HEK293 (cell line): ENCODE measurements at regions not wholly inside any gene's neighbourhood (a gene's known extent, or its start where the extent isn't known, plus 50 kb on each side); places are given as distances from the start of the nearest gene placed in this dataset.

Experiments
- GLIS2 ChIP-seq: fragments of 450-650 bp; formaldehyde crosslinking; IDR thresholded peaks from 2 replicates; pipeline ENCODE4 v1.5.1; 2016; ENCODE audit warnings: missing biosample characterization, missing genetic modification characterization
- HOXD13 ChIP-seq: sonication (generic); formaldehyde crosslinking; IDR thresholded peaks from 2 replicates; pipeline ENCODE4 v1.8.0; 2022; ENCODE audit warnings: missing genetic modification reagents, borderline replicate concordance
- PRDM1 ChIP-seq: fragments of 450-650 bp; formaldehyde crosslinking; IDR thresholded peaks from 2 replicates; pipeline ENCODE4; 2016; ENCODE audit warnings: missing biosample characterization, missing genetic modification characterization
- TF ChIP-seq, protein P1 (sequence below): fragments of 450-650 bp; formaldehyde crosslinking; IDR thresholded peaks from 2 replicates; pipeline ENCODE4 v1.5.1; 2016; ENCODE audit warnings: missing biosample characterization, missing genetic modification characterization, borderline replicate concordance
- TF ChIP-seq, protein P2 (sequence below): fragments of 450-650 bp; formaldehyde crosslinking; IDR thresholded peaks from 2 replicates; pipeline ENCODE4 v1.5.1; 2016; ENCODE audit warnings: missing biosample characterization, missing genetic modification characterization

DNA sequence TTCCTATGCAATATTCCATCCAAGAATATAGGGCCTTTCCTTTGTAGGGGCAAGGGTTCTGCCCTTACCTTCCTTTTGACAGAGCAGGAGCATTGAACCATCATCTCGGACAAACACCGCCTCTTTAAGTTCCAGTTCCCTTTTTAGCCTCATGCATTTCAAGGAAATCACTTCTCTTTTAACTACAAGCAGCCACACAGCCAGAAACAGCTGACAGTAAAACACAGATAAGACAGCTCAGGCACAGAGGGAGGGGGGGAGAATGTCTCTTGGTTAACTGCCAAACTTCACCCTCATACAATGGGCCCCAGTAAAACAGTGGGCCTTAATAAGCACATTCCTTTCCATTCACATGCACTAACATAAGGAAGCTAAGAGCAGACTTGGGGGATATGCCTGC is 648.3 kb downstream of the GABRG1 start:
- TF ChIP-seq, protein P1, sequence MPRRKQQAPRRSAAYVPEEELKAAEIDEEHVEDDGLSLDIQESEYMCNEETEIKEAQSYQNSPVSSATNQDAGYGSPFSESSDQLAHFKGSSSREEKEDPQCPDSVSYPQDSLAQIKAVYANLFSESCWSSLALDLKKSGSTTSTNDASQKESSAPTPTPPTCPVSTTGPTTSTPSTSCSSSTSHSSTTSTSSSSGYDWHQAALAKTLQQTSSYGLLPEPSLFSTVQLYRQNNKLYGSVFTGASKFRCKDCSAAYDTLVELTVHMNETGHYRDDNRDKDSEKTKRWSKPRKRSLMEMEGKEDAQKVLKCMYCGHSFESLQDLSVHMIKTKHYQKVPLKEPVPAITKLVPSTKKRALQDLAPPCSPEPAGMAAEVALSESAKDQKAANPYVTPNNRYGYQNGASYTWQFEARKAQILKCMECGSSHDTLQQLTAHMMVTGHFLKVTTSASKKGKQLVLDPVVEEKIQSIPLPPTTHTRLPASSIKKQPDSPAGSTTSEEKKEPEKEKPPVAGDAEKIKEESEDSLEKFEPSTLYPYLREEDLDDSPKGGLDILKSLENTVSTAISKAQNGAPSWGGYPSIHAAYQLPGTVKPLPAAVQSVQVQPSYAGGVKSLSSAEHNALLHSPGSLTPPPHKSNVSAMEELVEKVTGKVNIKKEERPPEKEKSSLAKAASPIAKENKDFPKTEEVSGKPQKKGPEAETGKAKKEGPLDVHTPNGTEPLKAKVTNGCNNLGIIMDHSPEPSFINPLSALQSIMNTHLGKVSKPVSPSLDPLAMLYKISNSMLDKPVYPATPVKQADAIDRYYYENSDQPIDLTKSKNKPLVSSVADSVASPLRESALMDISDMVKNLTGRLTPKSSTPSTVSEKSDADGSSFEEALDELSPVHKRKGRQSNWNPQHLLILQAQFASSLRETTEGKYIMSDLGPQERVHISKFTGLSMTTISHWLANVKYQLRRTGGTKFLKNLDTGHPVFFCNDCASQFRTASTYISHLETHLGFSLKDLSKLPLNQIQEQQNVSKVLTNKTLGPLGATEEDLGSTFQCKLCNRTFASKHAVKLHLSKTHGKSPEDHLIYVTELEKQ (tag by site-specific recombination): no peak
- TF ChIP-seq PRDM1 (tag by site-specific recombination) (no peak), GLIS2 (tag by site-specific recombination) (no peak), HOXD13 (CRISPR knock-in tag) (no peak)
- TF ChIP-seq, protein P2, sequence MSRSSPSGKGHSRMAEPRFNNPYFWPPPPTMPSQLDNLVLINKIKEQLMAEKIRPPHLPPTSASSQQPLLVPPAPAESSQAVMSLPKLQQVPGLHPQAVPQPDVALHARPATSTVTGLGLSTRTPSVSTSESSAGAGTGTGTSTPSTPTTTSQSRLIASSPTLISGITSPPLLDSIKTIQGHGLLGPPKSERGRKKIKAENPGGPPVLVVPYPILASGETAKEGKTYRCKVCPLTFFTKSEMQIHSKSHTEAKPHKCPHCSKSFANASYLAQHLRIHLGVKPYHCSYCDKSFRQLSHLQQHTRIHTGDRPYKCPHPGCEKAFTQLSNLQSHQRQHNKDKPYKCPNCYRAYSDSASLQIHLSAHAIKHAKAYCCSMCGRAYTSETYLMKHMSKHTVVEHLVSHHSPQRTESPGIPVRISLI: no peak
